CD4-positive, alpha-beta T cell (primary cell): ENCODE measurements at regions not wholly inside any gene's neighbourhood (a gene's known extent, or its start where the extent isn't known, plus 50 kb on each side); places are given as distances from the start of the nearest gene placed in this dataset.

Experiments
- ATAC-seq: fragments of 200-7000 bp; cut with Tn5 transposase; one replicate; pipeline ENCODE4 v1.10.0; 2022; ENCODE audit warnings: mild to moderate bottlenecking; ENCODE audit not compliant: poor library complexity
- CTCF ChIA-PET: fragments of 350-600 bp; sonication (Branson Sonifier 250); formaldehyde crosslinking; loops from one replicate; lab custom pipeline; 2021; ENCODE audit warnings: antibody characterized with exemption, inconsistent platforms; lab: Charles Lee
- POLR2A ChIA-PET: fragments of 350-600 bp; sonication (Branson Sonifier 250); formaldehyde crosslinking; loops from one replicate; lab custom pipeline; 2021; ENCODE audit warnings: antibody characterized with exemption, inconsistent platforms; lab: Charles Lee
- DNase-seq, 14 experiments: peaks; one replicate each; pipeline ENCODE4 v3.0.0-alpha.2; 2013 to 2020; ENCODE audit warnings: mixed read lengths in 2 of 14
- H3K27ac ChIP-seq, 2 donors: one replicate each; pipeline versions ENCODE4 v1.5.1 to v1.7.0; 2013; ENCODE audit warnings: low read length in 2 of 2, low read depth in 1 of 2, mild to moderate bottlenecking in 1 of 2
- H3K27me3 ChIP-seq, 2 experiments: 1 replicate in 1 of 2; 2 replicates in 1 of 2; pipeline versions ENCODE4 v1.6.1 to v1.7.0; 2013; ENCODE audit warnings: low read length in 2 of 2, control low read depth in 1 of 2, mild to moderate bottlenecking in 1 of 2, moderate library complexity in 1 of 2; ENCODE audit not compliant: insufficient read depth in 2 of 2, control insufficient read depth in 1 of 2
- H3K36me3 ChIP-seq: one replicate; pipeline ENCODE4 v1.6.1; 2013; ENCODE audit warnings: low read length, control low read depth; ENCODE audit not compliant: insufficient read depth
- H3K4me1 ChIP-seq: one replicate; pipeline ENCODE4 v1.6.1; 2013; ENCODE audit warnings: low read length, control low read depth; ENCODE audit not compliant: insufficient read depth
- H3K4me3 ChIP-seq: one replicate; pipeline ENCODE4 v1.5.1; 2013; ENCODE audit warnings: mild to moderate bottlenecking, low read length, moderate library complexity
- H3K9me3 ChIP-seq, 2 experiments: 1 replicate in 1 of 2; 2 replicates in 1 of 2; pipeline versions ENCODE4 v1.6.1 to v1.7.0; 2013; ENCODE audit warnings: low read length in 2 of 2, mild to moderate bottlenecking in 2 of 2, control low read depth in 1 of 2, moderate library complexity in 1 of 2; ENCODE audit not compliant: control insufficient read depth in 1 of 2, insufficient read depth in 1 of 2
- H3K27ac Mint-ChIP-seq: one replicate; pipeline ENCODE4 v1.8.0; 2020; ENCODE audit warnings: mixed read lengths
- H3K27me3 Mint-ChIP-seq: one replicate; pipeline ENCODE4 v1.8.0; 2021; ENCODE audit warnings: mixed read lengths
- H3K36me3 Mint-ChIP-seq: one replicate; pipeline ENCODE4 v1.8.0; 2021; ENCODE audit warnings: low read depth, mixed read lengths
- H3K4me1 Mint-ChIP-seq: one replicate; pipeline ENCODE4 v1.8.0; 2021; ENCODE audit warnings: low read depth, mixed read lengths
- H3K4me3 Mint-ChIP-seq: one replicate; pipeline ENCODE4 v1.8.0; 2020; ENCODE audit warnings: mild to moderate bottlenecking, mixed read lengths
- H3K9me3 Mint-ChIP-seq: one replicate; pipeline ENCODE4 v1.8.0; 2020; ENCODE audit warnings: mixed read lengths
- intact Hi-C, 2 experiments: fragments of 100-400 bp; cut with DNase I in 1 of 2; cut with micrococcal nuclease in 1 of 2; formaldehyde crosslinking; loops; one replicate each; pipeline versions ENCODE4 v1.15.1 to v1.9.0; 2023 to 2025; cut with DNase I, micrococcal nuclease
- TF ChIP-seq, protein P1 (sequence below): fragments of 200-600 bp; IDR thresholded peaks from one replicate; pipeline ENCODE4 v1.8.0; 2022; ENCODE audit warnings: antibody characterized with exemption, mild to moderate bottlenecking

DNA sequence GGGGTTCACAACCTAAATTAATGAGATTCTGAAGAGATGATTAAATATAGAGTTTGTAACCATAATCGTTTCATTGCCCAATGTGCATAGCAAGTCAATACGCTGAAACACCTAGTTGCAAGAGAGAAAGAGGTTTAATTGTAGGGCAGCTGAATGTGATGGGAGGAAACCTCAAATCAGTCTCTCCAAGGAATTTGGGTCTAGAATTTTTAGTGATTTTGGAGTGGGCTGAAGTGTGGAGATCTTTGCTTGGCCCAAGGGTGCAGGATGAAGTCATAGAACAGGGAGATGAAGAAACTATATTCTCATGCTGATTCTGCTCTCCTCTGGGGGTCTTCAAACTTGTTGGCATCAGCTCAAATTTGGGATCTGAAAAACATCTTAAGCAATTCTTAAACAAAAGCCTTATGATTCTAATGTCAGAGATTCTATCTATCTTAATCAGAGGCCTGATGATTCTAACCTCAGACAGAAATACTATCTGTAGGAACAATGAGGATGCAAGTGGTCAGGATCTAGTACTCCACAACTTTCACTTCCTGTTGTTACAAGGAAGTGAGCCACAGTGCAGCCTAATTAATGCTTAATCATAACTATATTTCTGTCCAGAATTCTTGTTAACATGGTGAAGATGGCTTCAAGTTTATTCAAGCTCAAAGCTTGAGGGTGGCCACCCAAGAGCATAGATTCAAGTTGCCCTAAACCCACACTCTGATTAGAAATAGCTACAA is 80.2 kb upstream of the FUT8 start:
- Histone ChIP-seq H3K27ac (no peak overlapping the region), H3K9me3 (no peaks in the 10 kb centered on the region), H3K4me1 (peaks cover 15% of the 10 kb centered on the region), H3K27me3 (peaks cover 0 to 2% of the 10 kb centered on the region in 2 experiments), H3K4me3 (no peak overlapping the region), H3K36me3 (no peaks in the 10 kb centered on the region)
- Mint-ChIP-seq H3K4me1 (peaks cover 38% of the 10 kb centered on the region), H3K27me3 (no peaks in the 10 kb centered on the region), H3K9me3 (no peaks in the 10 kb centered on the region), H3K36me3 (no peaks in the 10 kb centered on the region), H3K27ac (no peak overlapping the region), H3K4me3 (no peak overlapping the region)
- POLR2A ChIA-PET, result interaction anchor here (1.2 kb wide), 1 partner anchor 12 kb away, joined by 3 read pairs; no protein-coding TSS in a partner anchor
- ATAC-seq, result no peak
- peak in 2 of 14 experiments; percentile 19 to 23 for DNase-seq
- TF ChIP-seq, protein P1, sequence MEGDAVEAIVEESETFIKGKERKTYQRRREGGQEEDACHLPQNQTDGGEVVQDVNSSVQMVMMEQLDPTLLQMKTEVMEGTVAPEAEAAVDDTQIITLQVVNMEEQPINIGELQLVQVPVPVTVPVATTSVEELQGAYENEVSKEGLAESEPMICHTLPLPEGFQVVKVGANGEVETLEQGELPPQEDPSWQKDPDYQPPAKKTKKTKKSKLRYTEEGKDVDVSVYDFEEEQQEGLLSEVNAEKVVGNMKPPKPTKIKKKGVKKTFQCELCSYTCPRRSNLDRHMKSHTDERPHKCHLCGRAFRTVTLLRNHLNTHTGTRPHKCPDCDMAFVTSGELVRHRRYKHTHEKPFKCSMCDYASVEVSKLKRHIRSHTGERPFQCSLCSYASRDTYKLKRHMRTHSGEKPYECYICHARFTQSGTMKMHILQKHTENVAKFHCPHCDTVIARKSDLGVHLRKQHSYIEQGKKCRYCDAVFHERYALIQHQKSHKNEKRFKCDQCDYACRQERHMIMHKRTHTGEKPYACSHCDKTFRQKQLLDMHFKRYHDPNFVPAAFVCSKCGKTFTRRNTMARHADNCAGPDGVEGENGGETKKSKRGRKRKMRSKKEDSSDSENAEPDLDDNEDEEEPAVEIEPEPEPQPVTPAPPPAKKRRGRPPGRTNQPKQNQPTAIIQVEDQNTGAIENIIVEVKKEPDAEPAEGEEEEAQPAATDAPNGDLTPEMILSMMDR, result no peak
- intact Hi-C loops, result no loop called here
- CTCF ChIA-PET, result interaction anchor here (1.0 kb wide), 1 partner anchor 168 kb away, joined by 3 read pairs; no protein-coding TSS in a partner anchor

DNA sequence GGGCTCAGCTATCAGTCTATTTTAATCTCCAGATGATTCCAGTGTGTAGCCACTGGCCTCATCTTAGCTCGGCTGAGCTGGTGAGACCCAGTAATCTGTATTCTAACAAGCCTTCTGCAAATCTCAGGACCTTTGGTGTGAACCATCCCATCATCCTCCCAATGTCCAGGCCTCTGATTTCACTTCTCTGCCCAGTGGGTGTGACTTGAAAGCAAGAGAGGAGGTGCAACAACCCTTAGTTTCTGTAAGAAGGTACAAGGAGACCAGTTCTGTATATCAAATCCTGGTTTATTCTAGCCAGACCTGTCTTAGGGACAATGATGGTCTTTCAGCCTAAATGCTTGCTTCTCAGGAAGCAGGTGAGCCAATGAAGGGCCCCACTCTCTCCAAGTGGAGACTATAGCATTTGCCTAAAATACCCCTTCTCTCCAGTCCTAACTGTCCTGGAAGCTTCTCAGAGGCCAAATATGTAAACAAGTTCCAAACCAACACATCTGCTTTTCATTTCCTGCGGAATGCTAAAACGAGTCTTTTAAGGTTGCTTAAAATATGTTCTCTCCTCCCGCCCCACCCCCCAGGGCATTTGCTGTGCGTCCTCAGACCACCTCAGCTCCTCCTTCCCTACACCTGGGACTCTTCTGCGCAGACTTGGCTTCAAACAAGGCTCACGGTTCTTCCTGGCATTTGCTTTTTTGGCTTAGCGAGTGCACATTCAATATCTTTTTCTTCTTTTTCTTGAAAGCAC is 78.4 kb upstream of the FUT8 start:
- Mint-ChIP-seq H3K27me3 (no peaks in the 10 kb centered on the region), H3K4me3 (no peak overlapping the region), H3K4me1 (peaks cover 38% of the 10 kb centered on the region), H3K9me3 (no peaks in the 10 kb centered on the region), H3K36me3 (no peaks in the 10 kb centered on the region), H3K27ac (no peak overlapping the region)
- POLR2A ChIA-PET, result no interaction called here
- Histone ChIP-seq H3K27me3 (no peaks in the 10 kb centered on the region), H3K27ac (no peak overlapping the region), H3K4me3 (no peak overlapping the region), H3K4me1 (peaks cover 15% of the 10 kb centered on the region), H3K9me3 (no peaks in the 10 kb centered on the region), H3K36me3 (no peaks in the 10 kb centered on the region)
- TF ChIP-seq, protein P1, result no peak
- intact Hi-C loops, result no loop called here
- CTCF ChIA-PET, result interaction anchor here (1.6 kb wide), 1 partner anchor 32 kb away, joined by 4 read pairs; no protein-coding TSS in a partner anchor
- ATAC-seq (no peak), DNase-seq (no peak)

DNA sequence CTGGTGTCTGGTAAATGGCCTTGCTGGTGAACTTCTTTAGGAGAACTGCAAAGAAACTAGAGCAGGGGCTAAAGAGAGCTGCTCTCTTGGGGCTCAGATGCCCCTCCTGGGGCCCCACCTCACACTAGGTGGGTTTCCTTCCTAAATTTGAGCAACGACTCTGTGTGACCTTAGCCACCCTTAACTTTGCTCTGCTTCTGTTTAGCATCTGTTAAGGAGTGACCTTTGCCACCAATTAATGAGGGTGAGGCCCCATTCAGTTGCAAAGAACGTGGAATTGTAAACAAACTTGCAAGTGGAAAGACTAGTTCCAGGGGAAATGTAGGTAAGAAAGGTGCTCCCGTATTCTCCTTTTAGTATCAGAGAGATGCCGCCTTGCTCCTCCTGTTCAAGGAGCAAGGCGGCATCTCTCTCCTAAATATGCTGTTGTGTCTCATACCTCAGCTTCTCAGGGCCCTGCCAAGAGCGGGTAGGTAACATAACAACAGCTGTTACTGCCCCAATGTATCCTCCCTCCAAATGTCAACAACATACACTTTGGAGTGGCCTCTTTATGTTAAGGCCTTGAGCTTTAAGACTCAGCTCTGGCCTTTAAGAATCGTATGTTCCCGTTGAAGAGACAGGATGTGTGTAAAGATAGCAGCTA is 77.6 kb upstream of the FUT8 start:
- CTCF ChIA-PET, result interaction anchor here (1.6 kb wide), 1 partner anchor 33 kb away, joined by 4 read pairs; no protein-coding TSS in a partner anchor
- Mint-ChIP-seq H3K4me1 (peaks cover 38% of the 10 kb centered on the region), H3K9me3 (no peaks in the 10 kb centered on the region), H3K27me3 (no peaks in the 10 kb centered on the region), H3K4me3 (no peak overlapping the region), H3K27ac (no peak overlapping the region), H3K36me3 (no peaks in the 10 kb centered on the region)
- Histone ChIP-seq H3K27ac (no peak overlapping the region), H3K4me1 (peaks cover 15% of the 10 kb centered on the region), H3K4me3 (no peak overlapping the region), H3K27me3 (no peaks in the 10 kb centered on the region), H3K36me3 (no peaks in the 10 kb centered on the region), H3K9me3 (no peaks in the 10 kb centered on the region)
- ATAC-seq (no peak), DNase-seq (no peak)
- TF ChIP-seq, protein P1, result no peak
- intact Hi-C loops, result no loop called here
- POLR2A ChIA-PET, result interaction anchor here (1.1 kb wide), 2 partner anchors 14 to 77 kb away, joined by 3 read pairs; no protein-coding TSS in a partner anchor
